Caco-2 (cell line): ENCODE measurements at regions not wholly inside any gene's neighbourhood (a gene's known extent, or its start where the extent isn't known, plus 50 kb on each side); places are given as distances from the start of the nearest gene placed in this dataset.

ENCODE experiments used
- BruUV-seq: library from RNA; stranded (reverse); fragments of 400-500 nt; replicated peaks from 2 replicates; lab custom pipeline; 2021; lab: Mats Ljungman, UMichigan
- CTCF ChIA-PET: fragments of 300-600 bp; sonication (Branson Sonifier 250); formaldehyde crosslinking; loops from one replicate; lab custom pipeline; 2022; ENCODE audit warnings: antibody characterized with exemption; lab: Charles Lee
- POLR2A ChIA-PET: fragments of 300-600 bp; sonication (Branson Sonifier 250); formaldehyde crosslinking; loops from one replicate; lab custom pipeline; 2022; ENCODE audit warnings: antibody characterized with exemption; lab: Charles Lee
- DNase-seq, 2 experiments: peaks; one replicate each; pipeline versions ENCODE4 v3.0.0 to v3.0.0-alpha.2; 2020 to 2022
- H3K27me3 ChIP-seq: replicated peaks from 2 replicates; pipeline ENCODE4 v1.6.0; 2011; ENCODE audit warnings: low read length; ENCODE audit not compliant: control insufficient read depth, insufficient read depth
- H3K36me3 ChIP-seq: 2 replicates; pipeline ENCODE4 v1.5.1; 2011; ENCODE audit warnings: low read length; ENCODE audit not compliant: control insufficient read depth, insufficient read depth
- H3K4me1 ChIP-seq: fragments of 250-450 bp; sonication (Bioruptor Pico); 2 replicates; pipeline ENCODE4 v1.5.1; 2020; ENCODE audit warnings: mild to moderate bottlenecking
- H3K4me3 ChIP-seq: 2 replicates; pipeline ENCODE4 v1.5.1; 2011; ENCODE audit warnings: low read depth, mild to moderate bottlenecking, control low read depth, low read length
- H3K9me3 ChIP-seq: fragments of 250-450 bp; sonication (Bioruptor Pico); 2 replicates; pipeline ENCODE4 v1.5.1; 2020; ENCODE audit warnings: mild to moderate bottlenecking, moderate library complexity
- H3K27ac Mint-ChIP-seq: one replicate; pipeline ENCODE4 v1.8.0; 2022; ENCODE audit warnings: mixed read lengths; ENCODE audit not compliant: unreplicated experiment
- H3K27me3 Mint-ChIP-seq: one replicate; pipeline ENCODE4 v1.8.0; 2022; ENCODE audit warnings: mixed read lengths; ENCODE audit not compliant: insufficient read depth, unreplicated experiment
- H3K36me3 Mint-ChIP-seq: one replicate; pipeline ENCODE4 v1.8.0; 2022; ENCODE audit warnings: mild to moderate bottlenecking, mixed read lengths; ENCODE audit not compliant: insufficient read depth, unreplicated experiment
- H3K4me1 Mint-ChIP-seq: one replicate; pipeline ENCODE4 v1.8.0; 2022; ENCODE audit warnings: low read depth, mixed read lengths; ENCODE audit not compliant: unreplicated experiment
- H3K4me3 Mint-ChIP-seq: one replicate; pipeline ENCODE4 v1.8.0; 2022; ENCODE audit warnings: mild to moderate bottlenecking, moderate library complexity, mixed read lengths; ENCODE audit not compliant: unreplicated experiment
- H3K9me3 Mint-ChIP-seq: one replicate; pipeline ENCODE4 v1.8.0; 2022; ENCODE audit warnings: mixed read lengths; ENCODE audit not compliant: unreplicated experiment
- intact Hi-C: fragments of 100-400 bp; cut with micrococcal nuclease; formaldehyde crosslinking; loops from one replicate; pipeline ENCODE4 v1.10.0; 2022; ENCODE audit not compliant: unreplicated experiment
- TF ChIP-seq, protein P1 (sequence below), 2 experiments: fragments of 200-600 bp in 1 of 2; IDR thresholded peaks; 1 replicate in 1 of 2; 2 replicates in 1 of 2; pipeline versions ENCODE4 v1.5.1 to v1.8.0; 2011 to 2022; ENCODE audit warnings: antibody characterized with exemption in 1 of 2, control low read depth in 1 of 2, inconsistent platforms in 1 of 2, low read depth in 1 of 2, low read length in 1 of 2, mild to moderate bottlenecking in 1 of 2, moderate library complexity in 1 of 2; ENCODE audit not compliant: insufficient read depth in 1 of 2, severe bottlenecking in 1 of 2, unreplicated experiment in 1 of 2

DNA sequence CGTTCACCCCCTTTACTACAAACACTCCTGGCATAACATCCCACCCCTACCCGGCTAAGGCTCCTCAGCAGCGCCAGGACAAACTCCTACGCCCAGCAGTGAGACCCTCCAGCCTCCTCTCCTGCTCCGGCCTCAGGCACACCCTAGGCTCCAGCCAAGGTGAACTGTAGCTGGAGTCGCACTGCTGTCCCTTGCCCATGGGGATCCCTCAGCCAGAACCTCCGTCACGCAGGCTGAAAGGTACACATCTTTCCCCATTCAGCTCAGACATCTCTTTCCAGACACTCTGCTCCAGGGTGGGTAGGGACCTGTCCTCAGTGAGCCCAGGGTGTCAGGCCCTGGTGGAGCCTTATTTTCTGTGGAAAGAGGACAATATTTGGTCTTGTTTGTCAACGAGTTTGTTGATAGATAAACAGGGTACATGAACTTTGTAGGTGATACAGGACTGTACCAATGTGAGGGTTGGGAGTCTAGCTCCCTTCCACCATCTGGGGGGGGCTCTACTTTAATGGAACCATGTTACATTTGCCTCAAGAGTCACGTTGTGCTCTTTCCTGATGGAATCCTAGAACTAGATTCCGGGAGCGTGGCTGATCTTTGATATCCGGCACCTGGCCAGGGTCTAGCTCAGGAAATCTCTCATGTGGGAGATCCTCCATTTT, 56.5 kb upstream of the SSBP3 start:
- Mint-ChIP-seq H3K36me3 (no peaks in the 10 kb centered on the region), H3K9me3 (no peaks in the 10 kb centered on the region), H3K4me1 (no peaks in the 10 kb centered on the region), H3K27ac (no peak overlapping the region), H3K27me3 (no peaks in the 10 kb centered on the region), H3K4me3 (no peak overlapping the region)
- CTCF ChIA-PET: no interaction called here
- no peak for DNase-seq
- Histone ChIP-seq H3K36me3 (no peaks in the 10 kb centered on the region), H3K9me3 (no peaks in the 10 kb centered on the region), H3K4me3 (no peak overlapping the region), H3K4me1 (no peaks in the 10 kb centered on the region), H3K27me3 (no peaks in the 10 kb centered on the region)
- POLR2A ChIA-PET: no interaction called here
- TF ChIP-seq, protein P1, sequence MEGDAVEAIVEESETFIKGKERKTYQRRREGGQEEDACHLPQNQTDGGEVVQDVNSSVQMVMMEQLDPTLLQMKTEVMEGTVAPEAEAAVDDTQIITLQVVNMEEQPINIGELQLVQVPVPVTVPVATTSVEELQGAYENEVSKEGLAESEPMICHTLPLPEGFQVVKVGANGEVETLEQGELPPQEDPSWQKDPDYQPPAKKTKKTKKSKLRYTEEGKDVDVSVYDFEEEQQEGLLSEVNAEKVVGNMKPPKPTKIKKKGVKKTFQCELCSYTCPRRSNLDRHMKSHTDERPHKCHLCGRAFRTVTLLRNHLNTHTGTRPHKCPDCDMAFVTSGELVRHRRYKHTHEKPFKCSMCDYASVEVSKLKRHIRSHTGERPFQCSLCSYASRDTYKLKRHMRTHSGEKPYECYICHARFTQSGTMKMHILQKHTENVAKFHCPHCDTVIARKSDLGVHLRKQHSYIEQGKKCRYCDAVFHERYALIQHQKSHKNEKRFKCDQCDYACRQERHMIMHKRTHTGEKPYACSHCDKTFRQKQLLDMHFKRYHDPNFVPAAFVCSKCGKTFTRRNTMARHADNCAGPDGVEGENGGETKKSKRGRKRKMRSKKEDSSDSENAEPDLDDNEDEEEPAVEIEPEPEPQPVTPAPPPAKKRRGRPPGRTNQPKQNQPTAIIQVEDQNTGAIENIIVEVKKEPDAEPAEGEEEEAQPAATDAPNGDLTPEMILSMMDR (IDR thresholded peaks at IDR 0.05; ENCODE audit: insufficient read depth in 1 of 2, low read depth in 1 of 2, low read length in 1 of 2, severe bottlenecking in 1 of 2, unreplicated experiment in 1 of 2): no peak
- intact Hi-C loops: no loop called here
- BruUV-seq: no TSS peak

DNA sequence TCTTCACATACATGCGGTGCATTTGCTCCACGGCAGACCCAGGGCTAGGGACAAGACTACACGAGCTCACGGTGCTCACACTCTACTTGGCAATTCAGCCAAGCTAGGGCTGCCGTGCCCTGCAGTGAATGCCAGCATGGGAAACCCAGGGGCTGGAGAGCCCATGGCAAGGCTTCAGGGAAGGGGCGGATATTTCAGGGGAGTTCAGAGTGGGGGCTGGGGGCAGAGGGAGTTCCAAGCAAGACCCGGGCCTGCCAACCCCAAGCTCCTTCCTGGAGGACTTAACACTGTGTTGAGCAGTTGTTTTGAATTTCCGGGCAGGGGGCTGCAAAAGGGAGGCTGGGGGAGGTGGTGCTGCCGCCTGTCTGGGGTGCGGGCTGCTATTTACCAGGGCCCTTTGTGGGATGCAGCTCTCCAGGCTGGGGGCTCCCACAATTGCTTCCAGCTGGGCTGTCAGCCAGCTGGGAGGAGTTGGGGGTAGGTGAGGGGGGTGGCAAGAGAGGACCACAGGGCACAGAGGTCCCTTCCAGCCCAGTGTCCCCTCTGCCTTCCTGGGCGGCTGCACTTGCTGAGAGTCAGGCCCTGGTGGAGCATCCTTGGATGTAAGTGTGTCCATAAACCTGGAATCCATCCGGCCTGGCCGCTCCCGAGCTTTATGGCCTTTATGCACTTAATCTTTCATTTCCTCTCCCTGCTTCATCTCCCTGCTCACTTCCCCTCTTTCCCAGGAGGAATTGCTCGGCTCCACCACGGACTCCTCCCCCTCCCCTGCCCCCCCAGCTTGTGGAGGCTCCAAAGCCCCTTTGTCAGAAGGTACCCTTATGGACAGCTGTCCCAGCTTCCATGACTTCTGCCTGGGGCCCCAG, 55.8 kb upstream of the SSBP3 start:
- Mint-ChIP-seq H3K9me3 (no peaks in the 10 kb centered on the region), H3K4me1 (no peaks in the 10 kb centered on the region), H3K27me3 (no peaks in the 10 kb centered on the region), H3K4me3 (no peak overlapping the region), H3K36me3 (no peaks in the 10 kb centered on the region), H3K27ac (no peak overlapping the region)
- POLR2A ChIA-PET: no interaction called here
- TF ChIP-seq, protein P1 (IDR thresholded peaks at IDR 0.05; ENCODE audit: insufficient read depth in 1 of 2, low read depth in 1 of 2, low read length in 1 of 2, severe bottlenecking in 1 of 2, unreplicated experiment in 1 of 2): no peak
- BruUV-seq: no TSS peak
- H3K9me3 ChIP-seq: no peaks in the 10 kb centered on the region
- H3K4me3 ChIP-seq: no peak overlapping the region
- H3K27me3 ChIP-seq: no peaks in the 10 kb centered on the region
- H3K36me3 ChIP-seq: no peaks in the 10 kb centered on the region
- DNase-seq: no peak
- CTCF ChIA-PET: no interaction called here
- intact Hi-C loops: no loop called here
- no peaks in the 10 kb centered on the region for H3K4me1 ChIP-seq

DNA sequence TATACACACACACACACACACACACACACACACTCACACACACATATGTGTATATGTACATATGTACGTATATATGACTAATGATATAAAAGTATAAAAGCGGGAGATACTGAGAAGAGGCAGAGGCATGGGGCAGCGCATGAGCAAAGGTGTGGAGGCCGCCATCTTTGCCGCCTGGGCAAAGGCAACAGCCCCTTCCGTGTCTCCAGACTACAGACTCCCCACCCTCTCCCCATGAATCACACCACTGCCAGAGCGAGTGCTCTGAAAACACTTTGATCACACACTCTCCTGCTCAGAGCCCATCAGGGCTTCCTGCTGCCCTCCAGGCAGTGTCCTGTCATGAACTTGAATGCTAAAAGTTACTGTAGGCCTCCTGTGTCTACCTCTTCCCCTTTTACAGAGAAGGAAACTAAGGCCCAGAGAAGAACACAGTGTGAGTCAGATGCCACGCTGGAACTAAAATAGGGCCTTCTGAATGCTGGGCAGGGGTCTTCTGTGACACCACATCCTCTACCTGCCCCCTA, 54.7 kb upstream of the SSBP3 start:
- Mint-ChIP-seq H3K9me3 (no peaks in the 10 kb centered on the region), H3K4me1 (no peaks in the 10 kb centered on the region), H3K27ac (no peak overlapping the region), H3K4me3 (no peak overlapping the region), H3K36me3 (no peaks in the 10 kb centered on the region), H3K27me3 (no peaks in the 10 kb centered on the region)
- TF ChIP-seq, protein P1 (IDR thresholded peaks at IDR 0.05; ENCODE audit: insufficient read depth in 1 of 2, low read depth in 1 of 2, low read length in 1 of 2, severe bottlenecking in 1 of 2, unreplicated experiment in 1 of 2): no peak
- BruUV-seq: no TSS peak
- H3K9me3 ChIP-seq: no peaks in the 10 kb centered on the region
- intact Hi-C loops: no loop called here
- H3K4me3 ChIP-seq: no peak overlapping the region
- H3K36me3 ChIP-seq: no peaks in the 10 kb centered on the region
- no peak for DNase-seq
- POLR2A ChIA-PET: no interaction called here
- no peaks in the 10 kb centered on the region for H3K27me3 ChIP-seq
- CTCF ChIA-PET: no interaction called here
- no peaks in the 10 kb centered on the region for H3K4me1 ChIP-seq
